ENCODE measurements at regions not wholly inside any gene's neighbourhood (a gene's known extent, or its start where the extent isn't known, plus 50 kb on each side); places are given as distances from the start of the nearest gene placed in this dataset.

DNA sequence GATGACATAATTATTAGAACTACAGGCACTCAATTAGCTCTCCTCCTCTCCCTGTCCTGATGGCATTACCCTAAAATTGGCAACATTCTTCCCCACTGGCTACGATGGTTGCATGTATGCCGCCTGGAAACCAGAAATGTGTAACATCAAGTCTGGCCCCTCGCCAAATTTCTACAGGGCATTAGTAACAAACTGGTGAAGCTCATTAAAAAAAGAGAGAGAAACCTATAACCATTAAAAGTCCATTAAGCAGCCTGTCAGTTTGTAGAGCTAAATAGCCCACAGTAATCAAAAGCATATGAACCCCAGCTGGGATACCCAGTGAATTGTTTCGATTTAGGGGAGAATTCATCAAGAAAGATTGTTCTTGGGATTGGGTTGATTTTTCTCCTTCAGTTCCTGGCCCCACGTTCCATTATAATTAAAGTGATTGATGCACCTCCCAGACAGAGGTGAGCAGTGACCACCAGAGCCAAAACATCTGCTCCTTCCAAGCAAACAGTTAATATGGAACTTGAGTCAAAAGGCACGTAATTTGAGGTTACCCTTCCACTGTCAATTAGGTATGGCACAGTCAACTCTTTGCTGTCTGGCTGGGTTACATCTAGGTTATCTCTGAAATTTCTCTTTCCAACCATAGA is 208.6 kb downstream of the C1D start:
- TF ChIP-seq, protein P1, sequence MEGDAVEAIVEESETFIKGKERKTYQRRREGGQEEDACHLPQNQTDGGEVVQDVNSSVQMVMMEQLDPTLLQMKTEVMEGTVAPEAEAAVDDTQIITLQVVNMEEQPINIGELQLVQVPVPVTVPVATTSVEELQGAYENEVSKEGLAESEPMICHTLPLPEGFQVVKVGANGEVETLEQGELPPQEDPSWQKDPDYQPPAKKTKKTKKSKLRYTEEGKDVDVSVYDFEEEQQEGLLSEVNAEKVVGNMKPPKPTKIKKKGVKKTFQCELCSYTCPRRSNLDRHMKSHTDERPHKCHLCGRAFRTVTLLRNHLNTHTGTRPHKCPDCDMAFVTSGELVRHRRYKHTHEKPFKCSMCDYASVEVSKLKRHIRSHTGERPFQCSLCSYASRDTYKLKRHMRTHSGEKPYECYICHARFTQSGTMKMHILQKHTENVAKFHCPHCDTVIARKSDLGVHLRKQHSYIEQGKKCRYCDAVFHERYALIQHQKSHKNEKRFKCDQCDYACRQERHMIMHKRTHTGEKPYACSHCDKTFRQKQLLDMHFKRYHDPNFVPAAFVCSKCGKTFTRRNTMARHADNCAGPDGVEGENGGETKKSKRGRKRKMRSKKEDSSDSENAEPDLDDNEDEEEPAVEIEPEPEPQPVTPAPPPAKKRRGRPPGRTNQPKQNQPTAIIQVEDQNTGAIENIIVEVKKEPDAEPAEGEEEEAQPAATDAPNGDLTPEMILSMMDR (IDR thresholded peaks at IDR 0.05), result no peak
- TF ChIP-seq POLR2A (IDR thresholded peaks at IDR 0.05) (no peak), EP300 (IDR thresholded peaks at IDR 0.05) (no peak)

All from tibial nerve (tissue), 4 donors.